ENCODE measurements at regions not wholly inside any gene's neighbourhood (a gene's known extent, or its start where the extent isn't known, plus 50 kb on each side); places are given as distances from the start of the nearest gene placed in this dataset.

GRCh38 chr1:34597877-34598514 is 156.9 kb upstream of the GJB5 start (continued):
- no peak for TF ChIP-seq FOSL1 (tag; conservative IDR thresholded peaks at IDR 0.05)
- TF ChIP-seq RFX5 (IDR thresholded peaks at IDR 0.05; ENCODE audit: low read depth, low read length) = no peak
- TF ChIP-seq CBX8 (IDR thresholded peaks at IDR 0.05; ENCODE audit: borderline replicate concordance, extremely low read depth, low read depth, low read length, poor library complexity, severe bottlenecking) = no peak
- TF ChIP-seq, protein P1, sequence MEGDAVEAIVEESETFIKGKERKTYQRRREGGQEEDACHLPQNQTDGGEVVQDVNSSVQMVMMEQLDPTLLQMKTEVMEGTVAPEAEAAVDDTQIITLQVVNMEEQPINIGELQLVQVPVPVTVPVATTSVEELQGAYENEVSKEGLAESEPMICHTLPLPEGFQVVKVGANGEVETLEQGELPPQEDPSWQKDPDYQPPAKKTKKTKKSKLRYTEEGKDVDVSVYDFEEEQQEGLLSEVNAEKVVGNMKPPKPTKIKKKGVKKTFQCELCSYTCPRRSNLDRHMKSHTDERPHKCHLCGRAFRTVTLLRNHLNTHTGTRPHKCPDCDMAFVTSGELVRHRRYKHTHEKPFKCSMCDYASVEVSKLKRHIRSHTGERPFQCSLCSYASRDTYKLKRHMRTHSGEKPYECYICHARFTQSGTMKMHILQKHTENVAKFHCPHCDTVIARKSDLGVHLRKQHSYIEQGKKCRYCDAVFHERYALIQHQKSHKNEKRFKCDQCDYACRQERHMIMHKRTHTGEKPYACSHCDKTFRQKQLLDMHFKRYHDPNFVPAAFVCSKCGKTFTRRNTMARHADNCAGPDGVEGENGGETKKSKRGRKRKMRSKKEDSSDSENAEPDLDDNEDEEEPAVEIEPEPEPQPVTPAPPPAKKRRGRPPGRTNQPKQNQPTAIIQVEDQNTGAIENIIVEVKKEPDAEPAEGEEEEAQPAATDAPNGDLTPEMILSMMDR (IDR thresholded peaks at IDR 0.05 in 2 of 3, conservative IDR thresholded peaks at IDR 0.05 in 1 of 3; ENCODE audit: insufficient read depth in 2 of 3, low read depth in 1 of 3, low read length in 3 of 3) = peak; percentile 91 to 94 (median 93)
- no peak for TF ChIP-seq FOXJ2 (tag; IDR thresholded peaks at IDR 0.05)
- peak; percentile 72 for TF ChIP-seq SMC3 (conservative IDR thresholded peaks at IDR 0.05; ENCODE audit: insufficient read depth, low read depth, low read length)
- no peak for TF ChIP-seq ZFP1 (CRISPR knock-in tag; IDR thresholded peaks at IDR 0.05)
- TF ChIP-seq TSHZ1 (CRISPR knock-in tag; IDR thresholded peaks at IDR 0.05) = no peak
- TF ChIP-seq CBX3 (IDR thresholded peaks at IDR 0.05; ENCODE audit: borderline replicate concordance in 1 of 2, low read length in 2 of 2) = no peak
- TF ChIP-seq EP400 (IDR thresholded peaks at IDR 0.05) = no peak
- 0 out of 2 replicates have a peak, but pooled peaks have one; percentile 44 for TF ChIP-seq CC2D1A (IDR thresholded peaks at IDR 0.05)
- TF ChIP-seq TAL1 (IDR thresholded peaks at IDR 0.05) = no peak
- no peak for TF ChIP-seq BHLHE40 (IDR thresholded peaks at IDR 0.05; ENCODE audit: low read length)
- TF ChIP-seq, protein P2, sequence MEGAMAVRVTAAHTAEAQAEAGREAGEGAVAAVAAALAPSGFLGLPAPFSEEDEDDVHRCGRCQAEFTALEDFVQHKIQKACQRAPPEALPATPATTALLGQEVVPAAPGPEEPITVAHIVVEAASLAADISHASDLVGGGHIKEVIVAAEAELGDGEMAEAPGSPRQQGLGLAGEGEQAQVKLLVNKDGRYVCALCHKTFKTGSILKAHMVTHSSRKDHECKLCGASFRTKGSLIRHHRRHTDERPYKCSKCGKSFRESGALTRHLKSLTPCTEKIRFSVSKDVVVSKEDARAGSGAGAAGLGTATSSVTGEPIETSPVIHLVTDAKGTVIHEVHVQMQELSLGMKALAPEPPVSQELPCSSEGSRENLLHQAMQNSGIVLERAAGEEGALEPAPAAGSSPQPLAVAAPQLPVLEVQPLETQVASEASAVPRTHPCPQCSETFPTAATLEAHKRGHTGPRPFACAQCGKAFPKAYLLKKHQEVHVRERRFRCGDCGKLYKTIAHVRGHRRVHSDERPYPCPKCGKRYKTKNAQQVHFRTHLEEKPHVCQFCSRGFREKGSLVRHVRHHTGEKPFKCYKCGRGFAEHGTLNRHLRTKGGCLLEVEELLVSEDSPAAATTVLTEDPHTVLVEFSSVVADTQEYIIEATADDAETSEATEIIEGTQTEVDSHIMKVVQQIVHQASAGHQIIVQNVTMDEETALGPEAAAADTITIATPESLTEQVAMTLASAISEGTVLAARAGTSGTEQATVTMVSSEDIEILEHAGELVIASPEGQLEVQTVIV (CRISPR knock-in tag; IDR thresholded peaks at IDR 0.05; ENCODE audit: borderline replicate concordance) = no peak
- TF ChIP-seq ARID1B (IDR thresholded peaks at IDR 0.05) = no peak
- TF ChIP-seq CBFA2T3 (IDR thresholded peaks at IDR 0.05) = no peak
- TF ChIP-seq CREB1 (IDR thresholded peaks at IDR 0.05) = no peak
- TF ChIP-seq CREB1 (CRISPR knock-in tag; IDR thresholded peaks at IDR 0.05) = no peak
- TF ChIP-seq FOS (IDR thresholded peaks at IDR 0.05; ENCODE audit: extremely low read depth, insufficient read length) = no peak
- TF ChIP-seq SMARCC2 (IDR thresholded peaks at IDR 0.05; ENCODE audit: low read depth) = no peak

Measured in K562 (cell line).